SK-N-SH (cell line): ENCODE measurements at regions not wholly inside any gene's neighbourhood (a gene's known extent, or its start where the extent isn't known, plus 50 kb on each side); places are given as distances from the start of the nearest gene placed in this dataset.

ENCODE experiments used
- CTCF ChIA-PET: fragments of 300-600, 350-600 bp; formaldehyde crosslinking; extraction: SDS; loops from one replicate; lab custom pipeline; 2021; lab: Yijun Ruan, JAX
- POLR2A ChIA-PET: fragments of 350-600 bp; sonication (Branson Sonifier 250); formaldehyde crosslinking; extraction: SDS; loops from one replicate; lab custom pipeline; 2020; ENCODE audit warnings: antibody characterized with exemption, inconsistent platforms; lab: Yijun Ruan, JAX
- DNase-seq: peaks from one replicate; pipeline ENCODE4 v3.0.0; 2012
- H2AFZ ChIP-seq: fragments of 200-600 bp; sonication (generic); 2 replicates; pipeline ENCODE4 v1.8.1; 2016; ENCODE audit warnings: antibody characterized with exemption, mild to moderate bottlenecking, low read depth
- H3F3A ChIP-seq: fragments of 200-600 bp; sonication (generic); replicated peaks from 2 replicates; pipeline ENCODE3; 2016; ENCODE audit warnings: antibody characterized with exemption, mild to moderate bottlenecking; ENCODE audit not compliant: insufficient read depth
- H3K27ac ChIP-seq, 2 experiments: fragments of 200-500 bp in 1 of 2; fragments of 200-600 bp in 1 of 2; sonication (Bioruptor generic) in 1 of 2; sonication (generic), shearing (Covaris generic) in 1 of 2; 2 replicates each; pipeline versions ENCODE4 v1.5.1 to v1.6.1; 2014 to 2016; ENCODE audit warnings: low read depth in 2 of 2, inconsistent platforms in 1 of 2, low read length in 1 of 2, mild to moderate bottlenecking in 1 of 2, mixed read lengths in 1 of 2
- H3K27me3 ChIP-seq: fragments of 200-600 bp; sonication (generic), shearing (Covaris generic); 2 replicates; pipeline ENCODE4 v1.6.1; 2016; ENCODE audit warnings: mixed run types; ENCODE audit not compliant: insufficient read depth
- H3K36me3 ChIP-seq, 2 experiments: fragments of 200-500 bp in 1 of 2; fragments of 200-600 bp in 1 of 2; sonication (Bioruptor generic) in 1 of 2; sonication (generic) in 1 of 2; replicated peaks in 1 of 2; 2 replicates each; pipeline versions ENCODE3 to v1.5.1; 2014 to 2016; ENCODE audit warnings: low read length in 1 of 2, mild to moderate bottlenecking in 1 of 2; ENCODE audit not compliant: insufficient read depth in 2 of 2, control insufficient read depth in 1 of 2
- H3K4me1 ChIP-seq, 2 experiments: fragments of 200-500 bp in 1 of 2; fragments of 200-600 bp in 1 of 2; sonication (Bioruptor generic) in 1 of 2; sonication (generic), shearing (Covaris generic) in 1 of 2; 2 replicates each; pipeline versions ENCODE4 v1.5.1 to v1.6.1; 2014 to 2016; ENCODE audit warnings: low read depth in 1 of 2, low read length in 1 of 2, mixed run types in 1 of 2; ENCODE audit not compliant: insufficient read depth in 2 of 2, control insufficient read depth in 1 of 2
- H3K4me2 ChIP-seq: fragments of 200-600 bp; sonication (generic), shearing (Covaris generic); 2 replicates; pipeline ENCODE4 v1.6.1; 2017; ENCODE audit warnings: mixed run types
- H3K4me3 ChIP-seq, 2 experiments: fragments of 200-500 bp in 1 of 2; fragments of 200-600 bp in 1 of 2; sonication (Bioruptor generic) in 1 of 2; sonication (generic), shearing (Covaris generic) in 1 of 2; 2 replicates each; pipeline versions ENCODE4 v1.5.1 to v1.8.1; 2014 to 2016; ENCODE audit warnings: low read depth in 2 of 2, inconsistent platforms in 1 of 2, low read length in 1 of 2, mild to moderate bottlenecking in 1 of 2, mixed read lengths in 1 of 2, moderate library complexity in 1 of 2
- H3K79me2 ChIP-seq: fragments of 200-600 bp; sonication (generic); 2 replicates; pipeline ENCODE4 v1.8.1; 2017; ENCODE audit warnings: mild to moderate bottlenecking; ENCODE audit not compliant: insufficient read depth
- H3K9ac ChIP-seq: fragments of 200-600 bp; sonication (generic); 2 replicates; pipeline ENCODE4 v1.6.1; 2017; ENCODE audit warnings: mixed run types
- H3K9me2 ChIP-seq: fragments of 200-600 bp; sonication (generic); 2 replicates; pipeline ENCODE4 v1.6.1; 2017; ENCODE audit warnings: mixed run types
- H3K9me3 ChIP-seq: fragments of 200-600 bp; sonication (generic); 2 replicates; pipeline ENCODE4 v1.6.1; 2017; ENCODE audit warnings: mixed run types, mild to moderate bottlenecking, moderate library complexity
- H4K20me1 ChIP-seq: fragments of 200-600 bp; sonication (generic); 2 replicates; pipeline ENCODE4 v1.6.1; 2017; ENCODE audit warnings: mild to moderate bottlenecking, mixed run types; ENCODE audit not compliant: insufficient read depth
- CHD2 ChIP-seq: fragments of 150-350 bp; IDR thresholded peaks from 2 replicates; pipeline ENCODE4 v1.6.1; 2018; ENCODE audit warnings: low read length; ENCODE audit not compliant: partially characterized antibody
- CTCF ChIP-seq: fragments of 200-600 bp; sonication (generic); IDR thresholded peaks from 2 replicates; pipeline ENCODE4 v1.6.1; 2017; ENCODE audit warnings: antibody characterized with exemption, mild to moderate bottlenecking, moderate library complexity
- FOXM1 ChIP-seq: IDR thresholded peaks from 2 replicates; pipeline ENCODE4 v1.4.0; 2012; ENCODE audit warnings: low read depth, mild to moderate bottlenecking
- GATA2 ChIP-seq: sonication (generic); formaldehyde crosslinking; IDR thresholded peaks from 2 replicates; pipeline ENCODE4 v1.5.0; 2020; ENCODE audit warnings: mild to moderate bottlenecking, missing genetic modification reagents
- IRF3 ChIP-seq: fragments of 150-350 bp; IDR thresholded peaks from 2 replicates; pipeline ENCODE4 v1.6.1; 2016; ENCODE audit warnings: mild to moderate bottlenecking, low read depth, low read length
- JUND ChIP-seq: IDR thresholded peaks from 2 replicates; pipeline ENCODE4 v1.4.0; 2012
- MEF2A ChIP-seq: IDR thresholded peaks from 2 replicates; pipeline ENCODE4 v1.4.0; 2012; ENCODE audit warnings: low read depth, borderline replicate concordance
- MXI1 ChIP-seq: IDR thresholded peaks from 2 replicates; pipeline ENCODE4 v1.6.1; 2012; ENCODE audit warnings: mild to moderate bottlenecking, low read depth, low read length, improper control_type of control experiment
- NRF1 ChIP-seq: IDR thresholded peaks from 2 replicates; pipeline ENCODE4 v1.6.1; 2012; ENCODE audit warnings: low read depth, mild to moderate bottlenecking, low read length
- POLR2AphosphoS5 ChIP-seq: IDR thresholded peaks from 2 replicates; pipeline ENCODE4 v1.6.1; 2012; ENCODE audit warnings: low read depth, low read length
- RCOR1 ChIP-seq: fragments of 150-350 bp; IDR thresholded peaks from 2 replicates; pipeline ENCODE4 v1.6.1; 2017; ENCODE audit warnings: antibody characterized with exemption, low read length
- REST ChIP-seq: IDR thresholded peaks from 2 replicates; pipeline ENCODE4 v1.6.1; 2012; ENCODE audit warnings: mild to moderate bottlenecking, low read depth, low read length, moderate library complexity
- RFX5 ChIP-seq: IDR thresholded peaks from 2 replicates; pipeline ENCODE4 v1.6.1; 2012; ENCODE audit warnings: mild to moderate bottlenecking, improper control_type of control experiment, low read length
- SIN3A ChIP-seq: IDR thresholded peaks from 2 replicates; pipeline ENCODE4 v1.6.1; 2012; ENCODE audit warnings: low read depth, mild to moderate bottlenecking, low read length, moderate library complexity, borderline replicate concordance
- SMC3 ChIP-seq: IDR thresholded peaks from 2 replicates; pipeline ENCODE4 v1.6.1; 2012; ENCODE audit warnings: low read depth, low read length, improper control_type of control experiment
- TAF1 ChIP-seq: IDR thresholded peaks from 2 replicates; pipeline ENCODE4 v1.6.1; 2012; ENCODE audit warnings: low read depth, mild to moderate bottlenecking, low read length, moderate library complexity, borderline replicate concordance
- TCF12 ChIP-seq: IDR thresholded peaks from 2 replicates; pipeline ENCODE4 v1.4.0; 2012
- TEAD4 ChIP-seq: IDR thresholded peaks from 2 replicates; pipeline ENCODE4 v1.4.0; 2012; ENCODE audit warnings: mild to moderate bottlenecking, borderline replicate concordance; ENCODE audit not compliant: insufficient read depth
- YY1 ChIP-seq: IDR thresholded peaks from 2 replicates; pipeline ENCODE4 v1.4.0; 2012; ENCODE audit warnings: low read depth, mild to moderate bottlenecking
- WGBS: methylation state at CpG from one replicate; pipeline ENCODE4 v1.1.6; 2017; ENCODE audit warnings: low lambda C conversion rate; 5-methylcytosine and 5-hydroxymethylcytosine counted together

- Histone ChIP-seq H4K20me1 (no peaks in the 10 kb centered on the region), H3K36me3 (no peaks in the 10 kb centered on the region), H3K4me3 (no peak overlapping the region), H3K9me2 (no peaks in the 10 kb centered on the region), H3K4me1 (no peaks in the 10 kb centered on the region; a peak in 1 of 4 replicates), H3K9ac (no peak overlapping the region), H3K27me3 (no peaks in the 10 kb centered on the region), H2AFZ (no peak overlapping the region), H3K79me2 (no peaks in the 10 kb centered on the region), H3K27ac (no peak overlapping the region), H3K4me2 (no peak overlapping the region), H3K9me3 (no peaks in the 10 kb centered on the region), H3F3A (no peaks in the 10 kb centered on the region)
- DNase-seq = no peak
- CTCF ChIA-PET = no interaction called here
- WGBS = 52% methylated on average over 5 of the region's 5 CpGs
- POLR2A ChIA-PET = no interaction called here
- TF ChIP-seq SIN3A = no peak
- no peak for TF ChIP-seq TCF12
- TF ChIP-seq RFX5 = no peak
- no peak for TF ChIP-seq REST
- TF ChIP-seq RCOR1 = no peak
- no peak for TF ChIP-seq MXI1
- TF ChIP-seq TAF1 = no peak
- TF ChIP-seq YY1 = no peak
- no peak for TF ChIP-seq FOXM1
- no peak for TF ChIP-seq NRF1
- no peak for TF ChIP-seq IRF3
- no peak for TF ChIP-seq JUND
- TF ChIP-seq TEAD4 = no peak
- TF ChIP-seq SMC3 = no peak
- TF ChIP-seq CHD2 = no peak
- no peak for TF ChIP-seq POLR2AphosphoS5
- TF ChIP-seq MEF2A = no peak
- no peak for TF ChIP-seq CTCF
- TF ChIP-seq GATA2 (CRISPR knock-in tag) = no peak
Measured at GRCh38 chr2:239689985-239690384, 289.2 kb upstream of the HDAC4 start.
